ENCODE measurements at regions not wholly inside any gene's neighbourhood (a gene's known extent, or its start where the extent isn't known, plus 50 kb on each side); places are given as distances from the start of the nearest gene placed in this dataset.

- DNase-seq = no peak
Measured at GRCh38 chr5:57862471-57862911, 379.9 kb upstream of the ACTBL2 start.

DNA sequence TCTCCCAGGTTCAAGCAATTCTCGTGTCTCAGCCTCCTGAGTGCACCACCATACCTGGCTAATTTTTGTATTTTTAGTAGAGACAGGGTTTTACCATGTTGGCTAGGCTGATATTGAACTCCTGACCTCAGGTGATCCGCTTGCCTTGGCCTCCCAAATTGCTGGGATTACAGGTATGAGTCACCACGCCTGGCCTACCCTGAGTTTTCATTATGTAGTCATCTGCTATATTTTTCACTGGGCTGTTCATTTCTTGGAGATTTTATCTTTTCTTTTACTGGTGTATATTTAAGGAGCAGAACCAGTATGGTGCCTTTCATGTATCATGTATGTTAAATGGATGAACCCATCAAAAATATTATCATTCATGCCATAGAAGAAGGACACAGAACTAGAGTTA is 377.0 kb upstream of the ACTBL2 start:
- DNase-seq = no peak

GRCh38 chr5:57858905-57859304 is 376.3 kb upstream of the ACTBL2 start:
- DNase-seq = no peak

- no peak for DNase-seq
Measured at GRCh38 chr5:57857696-57858095, 375.1 kb upstream of the ACTBL2 start.

GRCh38 chr5:57855831-57856230 is 373.2 kb upstream of the ACTBL2 start:
- no peak for DNase-seq

DNA sequence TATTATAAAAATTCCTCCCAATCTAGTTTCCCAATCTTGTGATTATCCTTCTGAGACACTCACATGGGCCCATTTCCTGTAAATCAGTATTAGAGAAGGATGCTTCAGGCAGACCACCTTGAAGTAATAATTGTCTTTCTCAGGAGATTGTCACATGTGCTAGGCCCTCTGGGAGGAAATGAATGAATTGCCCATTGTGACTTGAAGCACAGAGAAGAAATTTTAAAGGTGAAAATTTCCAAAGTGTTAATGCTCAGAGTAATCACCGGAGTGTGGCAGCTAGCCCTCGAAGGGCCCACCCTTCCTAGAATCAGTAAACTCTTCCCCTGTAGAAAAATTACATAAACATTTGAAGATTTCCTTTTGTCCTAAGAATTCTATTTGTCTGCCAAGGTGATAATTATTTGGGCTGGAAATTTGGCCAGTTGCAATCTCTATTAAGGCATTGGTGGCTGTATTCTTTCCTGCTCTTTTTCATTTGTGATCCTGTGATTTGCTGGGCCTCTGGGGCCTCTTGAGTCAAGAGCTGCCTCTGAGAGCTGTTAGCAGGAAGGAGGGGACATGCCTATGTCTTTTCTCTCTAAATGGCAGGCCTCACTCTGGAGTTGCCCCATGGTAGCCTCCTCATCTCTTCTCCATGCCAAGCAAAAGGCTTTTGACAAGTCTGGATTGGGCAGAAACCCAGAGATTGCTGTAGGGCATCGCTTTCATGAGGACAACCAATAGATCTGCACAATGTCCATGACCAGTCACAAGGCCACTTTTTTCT is 371.5 kb upstream of the ACTBL2 start:
- DNase-seq = no peak

DNA sequence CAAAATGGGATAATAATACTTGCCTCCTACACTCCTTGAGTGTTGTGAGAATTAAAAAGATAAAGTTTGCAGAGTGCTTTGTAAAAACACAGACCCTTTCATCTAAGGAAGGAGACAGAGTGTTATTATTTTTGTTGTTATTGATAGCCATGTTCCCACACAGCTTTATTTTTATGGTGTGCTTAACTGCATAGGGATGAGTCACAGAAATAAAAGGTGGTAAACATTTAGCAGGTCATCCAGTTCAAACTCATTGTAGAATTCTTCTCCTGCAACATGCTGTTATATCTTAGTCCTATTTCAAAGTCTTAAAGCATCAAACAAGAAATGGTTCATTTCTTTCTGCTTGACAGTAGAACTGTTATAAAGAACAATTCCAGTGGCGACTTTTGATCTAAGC is 367.5 kb upstream of the ACTBL2 start:
- DNase-seq = no peak

GRCh38 chr5:57845025-57845424 is 362.4 kb upstream of the ACTBL2 start:
- no peak for DNase-seq

GRCh38 chr5:57844410-57844809 is 361.8 kb upstream of the ACTBL2 start:
- no peak for DNase-seq

DNA sequence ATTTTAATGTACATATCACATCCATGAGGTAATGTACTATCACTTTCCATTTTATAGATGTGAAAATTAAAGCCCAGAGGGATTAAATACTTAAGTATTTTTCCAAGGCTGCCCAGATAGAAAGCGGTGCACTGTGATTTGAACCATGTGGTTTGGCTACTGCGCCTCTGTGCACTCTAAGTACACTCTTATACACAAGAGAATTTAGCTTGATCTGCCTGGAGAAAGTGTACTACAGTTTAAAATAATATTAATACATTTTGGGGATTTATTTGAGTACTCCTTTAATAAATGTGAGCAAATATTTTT is 360.4 kb upstream of the ACTBL2 start:
- DNase-seq = no peak

- no peak for DNase-seq
Measured at GRCh38 chr5:57842364-57843058, 359.9 kb upstream of the ACTBL2 start.

- DNase-seq = no peak
Measured at GRCh38 chr5:57841676-57842363, 359.2 kb upstream of the ACTBL2 start.

DNA sequence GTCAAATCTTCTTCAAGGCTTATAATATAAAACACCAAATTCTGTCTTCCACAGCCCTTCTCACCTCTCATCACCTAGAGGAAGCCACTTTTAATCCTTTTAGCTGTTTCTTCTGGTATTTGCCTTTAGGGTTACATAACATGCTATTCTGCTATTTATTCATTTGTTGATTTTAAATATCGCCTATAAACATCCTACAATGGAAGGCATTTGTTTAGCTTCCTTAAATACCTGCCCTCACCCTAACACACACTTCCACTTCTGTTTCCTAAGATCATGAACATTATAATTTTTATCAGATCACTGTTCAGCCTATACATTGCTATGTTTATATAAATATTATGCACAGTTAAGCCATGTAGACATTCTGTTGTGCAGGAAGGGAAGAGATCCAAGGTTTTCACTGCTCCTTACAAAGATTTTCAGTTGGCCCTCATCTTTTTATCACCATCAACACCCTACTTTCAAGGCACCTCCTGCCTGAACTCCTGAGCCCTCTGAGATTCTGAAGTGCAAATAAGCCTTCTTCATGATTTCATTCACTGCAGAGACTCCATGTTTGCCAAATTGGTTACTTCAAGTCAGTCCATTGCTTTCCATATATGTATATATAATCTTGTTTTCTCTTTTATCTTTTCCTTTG is 356.9 kb upstream of the ACTBL2 start:
- no peak for DNase-seq

GRCh38 chr5:57839025-57839424 is 356.4 kb upstream of the ACTBL2 start:
- no peak for DNase-seq

DNA sequence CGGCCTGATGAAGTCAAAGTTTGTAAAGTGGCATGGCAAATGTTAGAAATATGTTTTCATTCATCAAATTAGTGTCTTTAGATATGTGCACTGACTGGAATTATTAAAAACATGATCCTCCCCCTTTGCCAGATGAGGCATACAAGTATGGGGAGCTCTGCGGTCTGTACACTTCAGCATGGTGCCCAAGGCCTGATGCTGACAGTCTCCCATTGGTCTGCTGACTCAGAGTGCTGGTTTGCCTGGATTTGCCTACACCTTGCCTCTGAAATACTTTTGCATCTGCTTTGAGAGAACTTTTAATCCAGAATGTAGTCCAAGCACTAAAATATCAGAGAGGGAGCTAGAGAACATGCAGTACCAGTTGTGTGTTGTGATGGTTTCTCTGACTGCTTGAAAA is 354.3 kb upstream of the ACTBL2 start:
- DNase-seq = no peak

GRCh38 chr5:57836331-57836730 is 353.7 kb upstream of the ACTBL2 start:
- DNase-seq = no peak

DNA sequence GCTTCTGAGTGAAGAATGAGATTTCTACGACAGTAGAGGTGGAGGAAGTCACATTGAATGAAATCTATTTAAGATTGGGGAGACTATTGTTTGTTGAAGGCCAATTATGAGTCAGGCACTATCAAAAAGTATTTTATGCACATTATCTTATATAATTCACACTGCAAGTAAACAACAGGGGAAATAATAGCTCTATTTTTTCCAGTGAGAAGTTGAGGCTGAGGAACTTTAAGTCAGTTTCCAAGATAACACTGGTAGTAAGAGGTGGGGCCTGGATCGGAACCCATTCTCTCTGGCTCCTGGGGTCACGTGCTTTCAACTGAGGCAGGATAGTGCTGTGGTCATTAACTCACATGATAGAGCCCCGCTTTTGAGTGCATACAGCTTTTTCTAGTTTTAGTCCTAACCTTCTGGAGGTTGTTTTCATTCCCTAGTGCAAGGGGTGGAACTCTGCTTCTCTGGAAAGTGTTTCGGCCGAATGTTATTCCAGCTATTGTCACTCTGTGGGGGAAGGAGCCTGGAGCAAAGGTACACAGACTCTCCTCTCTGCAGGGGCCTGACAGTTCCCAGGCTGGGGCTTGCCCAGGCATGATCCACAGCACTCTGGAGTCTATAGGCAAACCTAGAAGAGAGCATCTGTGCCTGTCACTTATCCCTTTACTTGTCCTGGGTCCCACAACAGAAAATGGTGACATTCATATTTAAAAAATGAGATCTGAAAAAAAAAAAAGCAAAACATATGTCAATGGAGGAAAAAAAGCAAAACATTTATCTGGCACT is 352.4 kb upstream of the ACTBL2 start:
- DNase-seq = peak; percentile 46

DNA sequence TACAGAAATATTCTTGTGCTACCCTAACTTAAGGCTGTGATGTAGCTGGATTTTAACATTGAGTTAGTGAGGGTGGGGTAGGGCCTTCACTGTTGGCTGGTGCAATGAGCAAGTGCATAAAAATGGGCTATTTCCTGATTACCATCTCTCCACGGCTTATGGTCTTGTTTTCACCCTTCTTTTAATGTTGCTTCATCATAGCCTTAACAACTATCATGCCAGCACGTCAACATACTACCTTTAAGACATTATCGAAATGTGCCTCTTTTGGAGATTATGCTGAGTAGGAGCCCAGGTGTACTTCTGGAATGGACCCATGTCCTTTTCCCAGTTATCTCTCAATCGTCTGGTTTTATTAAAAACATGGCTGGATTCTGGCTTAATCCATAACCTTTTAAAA is 350.9 kb upstream of the ACTBL2 start:
- DNase-seq = no peak

DNA sequence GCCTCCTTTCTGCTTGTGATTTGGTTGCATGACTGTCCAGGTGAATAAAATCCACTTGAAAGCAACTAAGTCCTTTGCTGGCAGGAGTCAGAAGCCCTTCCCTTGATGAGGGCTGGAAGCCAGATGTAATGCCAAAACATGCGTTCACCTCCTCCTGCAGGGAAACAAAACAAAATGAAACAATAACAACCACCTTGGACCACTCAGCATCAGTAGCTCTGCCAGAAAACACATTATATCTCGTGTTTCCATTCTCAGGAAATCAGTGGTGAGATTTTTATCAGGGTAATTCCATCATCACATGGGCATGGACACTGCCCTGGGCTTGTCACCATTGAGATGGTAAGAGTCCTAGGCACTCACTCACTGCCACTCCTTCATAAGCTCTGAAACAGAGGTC is 350.3 kb upstream of the ACTBL2 start:
- no peak for DNase-seq

DNA sequence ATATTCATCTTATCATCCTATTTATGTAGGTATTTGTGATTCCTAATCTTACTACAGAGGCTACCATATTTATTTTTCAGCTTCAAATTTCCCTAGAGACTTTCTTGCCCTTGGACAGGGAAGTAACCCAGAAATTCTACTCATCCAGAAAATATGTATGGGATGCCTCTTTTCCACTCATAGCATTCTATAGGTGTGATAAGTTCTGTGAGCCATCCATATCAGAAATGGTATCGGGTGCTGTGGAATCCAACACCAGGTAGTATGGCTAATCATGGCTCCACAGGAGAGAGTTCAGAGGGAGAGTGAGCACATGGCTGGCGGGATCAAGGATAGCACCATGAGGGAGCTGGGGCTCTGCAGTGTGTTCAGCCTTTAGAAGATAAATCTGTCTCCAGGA is 349.3 kb upstream of the ACTBL2 start:
- no peak for DNase-seq

DNA sequence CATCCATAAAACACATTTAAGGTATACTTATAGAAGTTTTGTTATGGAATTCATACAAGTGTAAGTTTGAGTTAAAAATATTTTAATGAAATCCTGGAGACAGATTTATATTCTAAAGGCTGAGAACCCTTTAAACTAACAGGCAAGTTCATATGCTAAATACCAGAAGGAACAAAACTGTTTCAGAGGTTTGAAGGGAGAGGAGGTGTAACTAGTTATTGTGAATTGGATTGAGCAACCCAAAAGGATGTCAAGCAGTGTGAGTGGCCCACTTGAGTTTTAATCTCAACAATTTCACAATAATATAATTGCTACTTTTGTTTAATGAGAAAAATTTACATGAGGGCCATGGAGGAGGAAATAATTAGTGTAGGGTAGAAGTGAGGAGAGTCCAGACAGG is 348.5 kb upstream of the ACTBL2 start:
- no peak for DNase-seq

- no peak for DNase-seq
Measured at GRCh38 chr5:57828221-57828620, 345.6 kb upstream of the ACTBL2 start.

Measured in NCI-H187 treated with DMSO at 0.1 percent for 48 hours (cell line).